ENCODE measurements at regions not wholly inside any gene's neighbourhood (a gene's known extent, or its start where the extent isn't known, plus 50 kb on each side); places are given as distances from the start of the nearest gene placed in this dataset.

DNA sequence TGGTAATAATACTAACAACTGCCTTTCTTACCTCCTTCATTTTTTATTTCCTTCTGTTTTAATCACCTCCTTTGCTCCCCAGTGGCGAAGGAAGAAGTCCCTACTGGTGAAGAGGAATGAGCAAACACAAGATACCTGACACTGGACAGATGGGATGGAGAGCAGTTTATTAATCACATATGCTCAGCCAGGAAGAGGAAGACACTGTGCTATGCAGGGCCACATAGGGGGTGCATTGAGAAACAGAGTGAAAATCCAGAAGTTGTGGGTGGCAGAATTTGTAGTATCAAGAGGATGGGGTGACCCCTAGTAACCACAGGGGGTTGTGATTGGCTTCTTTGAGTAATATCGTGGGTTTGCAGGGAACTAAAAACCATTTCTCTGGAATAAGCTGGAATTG, 1041.9 kb downstream of the OTOL1 start:
- H3K4me3 ChIP-seq = no peak overlapping the region
- ATAC-seq (no peak), DNase-seq (no peak)
- no peaks in the 10 kb centered on the region for H3K9me3 ChIP-seq
- intact Hi-C loops (cut with DNase I) = no loop called here
- no peaks in the 10 kb centered on the region for H3K4me1 ChIP-seq
- H3K27me3 ChIP-seq = no peaks in the 10 kb centered on the region
- 41 to 56% methylated on average over 2 of the region's 2 CpGs for WGBS, 2 donors
- H3K27ac ChIP-seq = no peak overlapping the region
- H3K36me3 ChIP-seq (replicated peaks in 1 of 2; ENCODE audit: insufficient read depth in 1 of 2, low read depth in 2 of 2) = no peaks in the 10 kb centered on the region
- TF ChIP-seq, protein P1, sequence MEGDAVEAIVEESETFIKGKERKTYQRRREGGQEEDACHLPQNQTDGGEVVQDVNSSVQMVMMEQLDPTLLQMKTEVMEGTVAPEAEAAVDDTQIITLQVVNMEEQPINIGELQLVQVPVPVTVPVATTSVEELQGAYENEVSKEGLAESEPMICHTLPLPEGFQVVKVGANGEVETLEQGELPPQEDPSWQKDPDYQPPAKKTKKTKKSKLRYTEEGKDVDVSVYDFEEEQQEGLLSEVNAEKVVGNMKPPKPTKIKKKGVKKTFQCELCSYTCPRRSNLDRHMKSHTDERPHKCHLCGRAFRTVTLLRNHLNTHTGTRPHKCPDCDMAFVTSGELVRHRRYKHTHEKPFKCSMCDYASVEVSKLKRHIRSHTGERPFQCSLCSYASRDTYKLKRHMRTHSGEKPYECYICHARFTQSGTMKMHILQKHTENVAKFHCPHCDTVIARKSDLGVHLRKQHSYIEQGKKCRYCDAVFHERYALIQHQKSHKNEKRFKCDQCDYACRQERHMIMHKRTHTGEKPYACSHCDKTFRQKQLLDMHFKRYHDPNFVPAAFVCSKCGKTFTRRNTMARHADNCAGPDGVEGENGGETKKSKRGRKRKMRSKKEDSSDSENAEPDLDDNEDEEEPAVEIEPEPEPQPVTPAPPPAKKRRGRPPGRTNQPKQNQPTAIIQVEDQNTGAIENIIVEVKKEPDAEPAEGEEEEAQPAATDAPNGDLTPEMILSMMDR (IDR thresholded peaks at IDR 0.05) = no peak
- TF ChIP-seq POLR2A (IDR thresholded peaks at IDR 0.05) = no peak

DNA sequence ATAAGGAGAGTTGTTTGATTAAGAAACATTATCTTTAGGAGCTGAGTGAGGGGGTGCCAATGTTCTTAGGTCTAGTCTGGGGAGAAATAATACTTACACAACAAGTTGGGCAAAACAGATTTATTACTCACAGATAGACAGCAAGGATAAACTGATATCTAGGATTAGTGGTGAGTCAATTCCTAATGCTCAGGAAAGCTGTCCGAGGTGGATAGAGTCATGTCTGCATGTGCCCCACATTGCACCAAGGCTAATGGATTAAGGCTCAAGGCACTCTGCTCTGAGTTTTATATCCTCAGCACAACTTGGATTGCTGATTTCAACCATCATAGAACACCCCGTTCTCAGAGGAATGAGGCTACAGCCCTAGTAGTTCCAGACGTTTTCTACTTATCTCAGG, 1042.3 kb downstream of the OTOL1 start:
- no peaks in the 10 kb centered on the region for H3K4me1 ChIP-seq
- no peak for TF ChIP-seq POLR2A (IDR thresholded peaks at IDR 0.05)
- TF ChIP-seq, protein P1 (IDR thresholded peaks at IDR 0.05) = no peak
- H3K27me3 ChIP-seq = no peaks in the 10 kb centered on the region
- WGBS, 2 donors = 48 to 53% methylated on average over 3 of the region's 3 CpGs
- intact Hi-C loops (cut with DNase I) = no loop called here
- no peaks in the 10 kb centered on the region for H3K36me3 ChIP-seq (replicated peaks in 1 of 2; ENCODE audit: insufficient read depth in 1 of 2, low read depth in 2 of 2)
- H3K9me3 ChIP-seq = no peaks in the 10 kb centered on the region
- ATAC-seq = no peak
- DNase-seq = no peak
- H3K27ac ChIP-seq = no peak overlapping the region
- no peak overlapping the region for H3K4me3 ChIP-seq

DNA sequence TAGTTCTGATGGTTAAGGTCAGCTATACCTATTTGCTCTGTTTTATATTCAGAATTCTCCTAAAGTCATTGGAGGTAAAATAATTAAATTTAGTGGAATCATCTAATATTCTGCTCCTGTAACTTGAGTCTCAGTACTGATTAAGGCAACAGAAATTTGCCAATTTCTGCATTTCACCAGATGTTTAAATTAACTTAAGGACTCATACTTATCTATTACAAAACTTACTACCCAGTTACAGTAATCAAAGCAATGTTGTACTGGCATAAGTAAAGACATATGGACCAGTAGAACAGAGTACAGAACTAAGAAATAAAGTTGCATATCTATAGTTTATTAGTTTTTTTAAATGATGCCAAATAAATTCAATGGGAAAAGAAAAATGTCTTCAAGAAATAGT, 1043.8 kb downstream of the OTOL1 start:
- Histone ChIP-seq H3K4me3 (no peak overlapping the region), H3K36me3 (replicated peaks in 1 of 2; ENCODE audit: insufficient read depth in 1 of 2, low read depth in 2 of 2) (no peaks in the 10 kb centered on the region), H3K27ac (no peak overlapping the region), H3K4me1 (no peaks in the 10 kb centered on the region), H3K27me3 (no peaks in the 10 kb centered on the region), H3K9me3 (no peaks in the 10 kb centered on the region)
- no peak for TF ChIP-seq POLR2A (IDR thresholded peaks at IDR 0.05)
- TF ChIP-seq, protein P1 (IDR thresholded peaks at IDR 0.05) = no peak
- no peak for ATAC-seq
- intact Hi-C loops (cut with DNase I) = no loop called here
- no peak for DNase-seq

GRCh38 chr3:162541923-162542322, 1045.3 kb downstream of the OTOL1 start:
- 35 to 43% methylated on average over 2 of the region's 2 CpGs for WGBS, 2 donors
- DNase-seq (no peak), ATAC-seq (no peak)
- no peaks in the 10 kb centered on the region for H3K9me3 ChIP-seq
- no peaks in the 10 kb centered on the region for H3K4me1 ChIP-seq
- intact Hi-C loops (cut with DNase I) = no loop called here
- no peak overlapping the region for H3K27ac ChIP-seq
- no peaks in the 10 kb centered on the region for H3K36me3 ChIP-seq (replicated peaks in 1 of 2; ENCODE audit: insufficient read depth in 1 of 2, low read depth in 2 of 2)
- H3K27me3 ChIP-seq = no peaks in the 10 kb centered on the region
- TF ChIP-seq POLR2A (IDR thresholded peaks at IDR 0.05) = no peak
- TF ChIP-seq, protein P1 (IDR thresholded peaks at IDR 0.05) = no peak
- H3K4me3 ChIP-seq = no peak overlapping the region

GRCh38 chr3:162544246-162544645, 1047.6 kb downstream of the OTOL1 start:
- no peak for ATAC-seq
- H3K4me3 ChIP-seq = no peak overlapping the region
- no peaks in the 10 kb centered on the region for H3K4me1 ChIP-seq
- H3K27ac ChIP-seq = no peak overlapping the region
- TF ChIP-seq POLR2A (IDR thresholded peaks at IDR 0.05) = no peak
- TF ChIP-seq, protein P1 (IDR thresholded peaks at IDR 0.05) = no peak
- no peak for DNase-seq
- WGBS, 2 donors = 24 to 25% methylated on average over 3 of the region's 3 CpGs
- no peaks in the 10 kb centered on the region for H3K36me3 ChIP-seq (replicated peaks in 1 of 2; ENCODE audit: insufficient read depth in 1 of 2, low read depth in 2 of 2)
- H3K9me3 ChIP-seq = no peaks in the 10 kb centered on the region
- H3K27me3 ChIP-seq = no peaks in the 10 kb centered on the region
- intact Hi-C loops (cut with DNase I) = no loop called here

Measured in body of pancreas (tissue), 4 donors.